Astrocyte (in vitro differentiated cells and primary cell): ENCODE measurements at regions not wholly inside any gene's neighbourhood (a gene's known extent, or its start where the extent isn't known, plus 50 kb on each side); places are given as distances from the start of the nearest gene placed in this dataset.
A peak's percentile ranks its signal among the peaks of the same experiment; 100 is the strongest.

Experiments
- CTCF ChIP-seq: IDR thresholded peaks from 2 replicates; pipeline ENCODE4 v1.5.1; 2011; ENCODE audit warnings: low read depth, mild to moderate bottlenecking, inconsistent platforms, low read length, moderate library complexity; ENCODE audit not compliant: insufficient read depth
- EZH2 ChIP-seq: IDR thresholded peaks from 2 replicates; pipeline ENCODE4 v1.6.1; 2012; ENCODE audit warnings: mild to moderate bottlenecking, low read length, inconsistent platforms; ENCODE audit not compliant: insufficient read depth

GRCh38 chr12:67068761-67069450 is 200.3 kb upstream of the CAND1 start:
- TF ChIP-seq CTCF = no peak
- peak; percentile 9 for TF ChIP-seq EZH2
